ENCODE measurements at regions not wholly inside any gene's neighbourhood (a gene's known extent, or its start where the extent isn't known, plus 50 kb on each side); places are given as distances from the start of the nearest gene placed in this dataset.

- no peaks in the 10 kb centered on the region for H3K4me1 ChIP-seq
- DNase-seq (ENCODE audit: low read depth in 1 of 2, low spot score in 1 of 2), result no peak
- 100% methylated on average over 1 of the region's 1 CpG for WGBS (ENCODE audit: missing lambda C conversion rate)
- CTCF ChIA-PET, result interaction anchor here (1.1 kb wide), 1 partner anchor 87 kb away, joined by 3 read pairs; no protein-coding TSS in a partner anchor
- POLR2A ChIA-PET, result no interaction called here
- no peak for TF ChIP-seq KDM1A (IDR thresholded peaks at IDR 0.05; ENCODE audit: low read depth)
- no peak for TF ChIP-seq HOXA7 (CRISPR knock-in tag; IDR thresholded peaks at IDR 0.05)
- TF ChIP-seq GATA3 (IDR thresholded peaks at IDR 0.05; ENCODE audit: borderline replicate concordance), result no peak
- TF ChIP-seq RAD21 (conservative IDR thresholded peaks at IDR 0.05 in 1 of 2, IDR thresholded peaks at IDR 0.05 in 1 of 2), result no peak
- TF ChIP-seq MYC (IDR thresholded peaks at IDR 0.05; ENCODE audit: borderline replicate concordance, low read length), result no peak
- no peaks in the 10 kb centered on the region for H3K9me3 ChIP-seq
- H3K27ac ChIP-seq, result no peak overlapping the region
- FAIRE-seq, result no peak
- ATAC-seq, result no peak
- no peak overlapping the region for H3K4me3 ChIP-seq
- H3K4me2 ChIP-seq, result no peak overlapping the region
Measured at GRCh38 chr2:181829230-181829629, 62.3 kb upstream of the ITPRID2 start.

GRCh38 chr2:181832015-181832414, 59.5 kb upstream of the ITPRID2 start:
- H3K27ac ChIP-seq, result no peak overlapping the region
- WGBS (ENCODE audit: missing lambda C conversion rate), result 64% methylated on average over 4 of the region's 4 CpGs
- POLR2A ChIA-PET, result no interaction called here
- H3K9me3 ChIP-seq, result no peaks in the 10 kb centered on the region
- no peak for DNase-seq (ENCODE audit: low read depth in 1 of 2, low spot score in 1 of 2)
- peaks cover 5% of the 10 kb centered on the region; the same call in 1 of the 3 replicates for H3K4me1 ChIP-seq
- TF ChIP-seq CBX2 (IDR thresholded peaks at IDR 0.05; ENCODE audit: borderline replicate concordance, low read depth) (no peak), PBX3 (IDR thresholded peaks at IDR 0.05) (no peak), EP300 (IDR thresholded peaks at IDR 0.05) (no peak), ESRRA (IDR thresholded peaks at IDR 0.05; ENCODE audit: borderline replicate concordance, low read length) (no peak), ZSCAN20 (CRISPR knock-in tag; IDR thresholded peaks at IDR 0.05) (no peak), JUNB (IDR thresholded peaks at IDR 0.05) (no peak), TP53 (CRISPR knock-in tag; IDR thresholded peaks at IDR 0.05) (no peak), EHMT2 (IDR thresholded peaks at IDR 0.05; ENCODE audit: low read depth) (no peak), CTCF (IDR thresholded peaks at IDR 0.05) (no peak), NPAS2 (CRISPR knock-in tag; IDR thresholded peaks at IDR 0.05; ENCODE audit: borderline replicate concordance) (no peak), REST (IDR thresholded peaks at IDR 0.05) (no peak), PHF8 (IDR thresholded peaks at IDR 0.05; ENCODE audit: borderline replicate concordance, low read depth) (no peak), HEYL (CRISPR knock-in tag; IDR thresholded peaks at IDR 0.05) (no peak), FOSL2 (IDR thresholded peaks at IDR 0.05) (no peak), FOSL2 (CRISPR knock-in tag; IDR thresholded peaks at IDR 0.05) (no peak), ZNF302 (CRISPR knock-in tag; IDR thresholded peaks at IDR 0.05) (no peak), FOXS1 (CRISPR knock-in tag; IDR thresholded peaks at IDR 0.05) (no peak)
- ATAC-seq, result no peak
- H3K4me2 ChIP-seq, result no peak overlapping the region
- no peak for FAIRE-seq
- no peak overlapping the region for H3K4me3 ChIP-seq
- CTCF ChIA-PET, result interaction anchor here (1.1 kb wide), 1 partner anchor 89 kb away, joined by 5 read pairs; no protein-coding TSS in a partner anchor
